Ascending aorta (tissue), 2 donors: ENCODE measurements at regions not wholly inside any gene's neighbourhood (a gene's known extent, or its start where the extent isn't known, plus 50 kb on each side); places are given as distances from the start of the nearest gene placed in this dataset.

Source experiments
- DNase-seq, 2 donors: peaks; one replicate each; pipeline ENCODE4 v3.0.0-alpha.2; 2019; ENCODE audit warnings: low spot score in 2 of 2
- H3K27ac ChIP-seq, 2 donors: fragments of 200-600 bp; sonication (generic); one replicate each; pipeline ENCODE4 v1.5.1; 2016 to 2017; ENCODE audit warnings: mild to moderate bottlenecking in 1 of 2
- H3K27me3 ChIP-seq: fragments of 200-600 bp; sonication (generic); one replicate; pipeline ENCODE4 v1.5.1; 2017
- H3K36me3 ChIP-seq, 2 donors: fragments of 200-600 bp; sonication (generic); one replicate each; pipeline ENCODE4 v1.5.1; 2016
- H3K4me1 ChIP-seq, 2 donors: fragments of 200-600 bp; sonication (generic); one replicate each; pipeline ENCODE4 v1.5.1; 2016 to 2017; ENCODE audit warnings: mild to moderate bottlenecking in 1 of 2
- H3K4me3 ChIP-seq, 2 donors: fragments of 200-600 bp; sonication (generic); one replicate each; pipeline ENCODE4 v1.5.1; 2016 to 2017; ENCODE audit warnings: mild to moderate bottlenecking in 1 of 2
- H3K9me3 ChIP-seq, 2 donors: fragments of 200-600 bp; sonication (generic); one replicate each; pipeline ENCODE4 v1.5.1; 2016
- CTCF ChIP-seq, 3 experiments: fragments of 200-600 bp in 2 of 3; fragments of 450-650 bp in 1 of 3; sonication (generic) in 2 of 3; IDR thresholded peaks; one replicate each; pipeline ENCODE4 v1.5.1; 2016 to 2019; ENCODE audit warnings: antibody characterized with exemption in 3 of 3, mild to moderate bottlenecking in 1 of 3, moderate library complexity in 1 of 3
- intact Hi-C: fragments of 100-400 bp; cut with DNase I; formaldehyde crosslinking; loops from one replicate; pipeline ENCODE4 v1.15.1; 2023

DNA sequence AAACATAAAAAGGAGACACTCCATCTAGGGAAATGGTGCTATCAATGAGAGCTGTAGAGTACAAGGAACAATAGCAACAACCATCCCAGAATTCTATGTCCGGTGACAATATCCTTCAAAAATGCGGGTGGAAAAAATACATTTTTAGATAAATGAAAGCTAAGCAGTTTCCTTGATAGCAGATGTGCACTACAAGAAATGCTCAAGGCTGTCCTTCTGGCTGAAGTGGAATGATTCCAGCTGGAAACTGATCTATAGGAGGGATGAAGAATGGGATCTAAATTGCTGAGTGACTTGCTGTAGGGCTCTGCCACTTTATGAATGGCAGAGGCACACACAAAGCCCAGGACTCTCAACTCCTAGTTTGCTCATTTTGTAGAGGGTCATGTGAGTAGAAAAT is 763.1 kb downstream of the C6orf118 start:
- intact Hi-C loops, result no loop called here
- TF ChIP-seq CTCF (IDR thresholded peaks at IDR 0.05), result no peak
- Histone ChIP-seq H3K9me3 (no peaks in the 10 kb centered on the region), H3K4me3 (no peak overlapping the region), H3K4me1 (no peaks in the 10 kb centered on the region), H3K27ac (no peak overlapping the region), H3K27me3 (no peaks in the 10 kb centered on the region), H3K36me3 (no peaks in the 10 kb centered on the region)
- DNase-seq, result no peak

DNA sequence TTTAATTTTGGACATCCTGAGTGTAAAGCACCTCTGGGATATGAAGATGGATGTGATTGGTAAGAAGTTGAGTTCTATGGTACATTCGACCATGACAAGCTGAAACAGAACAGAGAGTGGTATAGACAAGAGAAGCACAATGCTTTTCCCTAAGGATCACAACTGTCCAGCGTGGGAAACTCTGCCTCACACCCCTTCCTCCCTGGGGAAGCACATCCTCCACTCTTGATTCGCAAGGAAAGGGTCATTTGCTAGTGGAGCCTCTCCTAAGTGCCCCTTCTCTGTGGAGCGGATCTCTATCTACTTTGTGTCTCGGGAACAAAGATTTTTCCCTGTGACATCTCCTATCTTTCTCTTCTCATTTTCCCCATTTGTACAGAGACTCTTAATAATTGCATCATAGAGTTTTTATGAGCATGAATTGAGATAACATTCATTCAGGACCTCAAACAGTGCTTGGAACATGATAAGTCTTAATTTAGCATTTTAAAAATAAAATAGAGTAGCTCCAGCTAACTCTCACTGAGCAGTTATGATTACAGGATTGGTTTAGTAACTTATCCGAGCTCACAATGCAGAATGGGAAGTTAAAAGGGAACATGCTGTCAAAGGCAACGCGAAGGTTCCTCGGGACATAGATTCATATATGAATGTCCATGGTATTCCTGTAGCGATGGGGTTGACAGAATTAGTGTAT is 775.2 kb downstream of the C6orf118 start:
- intact Hi-C loops, result no loop called here
- Histone ChIP-seq H3K27me3 (no peaks in the 10 kb centered on the region), H3K36me3 (no peaks in the 10 kb centered on the region)

GRCh38 chr6:164533045-164533362 is 776.4 kb downstream of the C6orf118 start:
- no peak overlapping the region for H3K4me3 ChIP-seq
- H3K36me3 ChIP-seq, result no peaks in the 10 kb centered on the region
- no peak overlapping the region for H3K27ac ChIP-seq
- intact Hi-C loops, result no loop called here
- H3K9me3 ChIP-seq, result no peaks in the 10 kb centered on the region
- no peak for DNase-seq
- no peaks in the 10 kb centered on the region for H3K27me3 ChIP-seq
- TF ChIP-seq CTCF (IDR thresholded peaks at IDR 0.05), result no peak
- H3K4me1 ChIP-seq, result no peaks in the 10 kb centered on the region

More for the DNA sequence above, 775.2 kb downstream of the C6orf118 start:
- Histone ChIP-seq H3K9me3 (no peaks in the 10 kb centered on the region), H3K4me1 (no peaks in the 10 kb centered on the region), H3K27ac (no peak overlapping the region), H3K4me3 (no peak overlapping the region)
- no peak for TF ChIP-seq CTCF (IDR thresholded peaks at IDR 0.05)
- no peak for DNase-seq

DNA sequence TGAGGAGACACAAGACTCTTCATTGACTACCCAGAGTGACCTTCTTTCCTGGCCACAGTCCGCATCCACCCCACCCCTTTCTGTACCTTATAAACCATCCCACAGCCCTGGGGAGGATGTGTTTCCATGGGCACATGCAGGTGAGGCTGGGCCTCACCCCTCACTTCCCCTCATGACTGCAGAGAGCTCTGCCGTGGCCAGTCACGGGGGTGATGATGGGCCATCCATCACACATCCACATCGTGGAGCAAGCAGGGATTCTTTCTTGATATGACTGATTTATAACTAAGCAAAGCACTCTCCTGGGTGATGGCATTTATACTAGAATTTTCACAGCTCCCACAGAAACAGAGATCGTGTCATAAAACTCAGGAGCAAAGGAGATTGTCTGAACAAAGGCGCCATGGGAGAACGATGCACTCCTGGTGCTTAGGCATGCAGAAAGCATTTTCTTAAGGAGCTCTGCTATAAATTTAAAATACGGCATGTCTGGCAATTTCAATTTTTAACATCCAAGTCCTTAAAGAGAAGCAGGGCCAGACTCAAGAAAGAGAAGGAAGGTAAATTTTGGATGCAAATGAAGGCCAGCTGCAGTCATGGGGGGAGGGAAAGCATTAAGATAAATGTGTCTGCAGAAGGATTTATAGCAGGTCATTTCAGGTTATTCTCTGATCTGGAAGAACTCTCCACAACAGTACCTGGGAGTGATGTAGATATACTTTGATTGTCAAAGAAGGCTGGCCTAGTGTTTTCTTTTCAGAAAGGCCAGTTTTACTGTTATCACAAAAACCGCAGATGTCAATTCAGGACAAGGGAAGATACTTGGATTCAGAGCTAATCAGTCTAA is 777.0 kb downstream of the C6orf118 start:
- Histone ChIP-seq H3K27me3 (no peaks in the 10 kb centered on the region), H3K9me3 (no peaks in the 10 kb centered on the region), H3K4me1 (no peaks in the 10 kb centered on the region), H3K36me3 (no peaks in the 10 kb centered on the region), H3K4me3 (no peak overlapping the region), H3K27ac (no peak overlapping the region)
- no peak for TF ChIP-seq CTCF (IDR thresholded peaks at IDR 0.05)
- no peak for DNase-seq
- intact Hi-C loops, result no loop called here

GRCh38 chr6:164531736-164532135 is 777.7 kb downstream of the C6orf118 start:
- no peak overlapping the region for H3K4me3 ChIP-seq
- no peak for TF ChIP-seq CTCF (IDR thresholded peaks at IDR 0.05)
- no peaks in the 10 kb centered on the region for H3K36me3 ChIP-seq
- H3K27me3 ChIP-seq, result no peaks in the 10 kb centered on the region
- no peaks in the 10 kb centered on the region for H3K9me3 ChIP-seq
- no peaks in the 10 kb centered on the region for H3K4me1 ChIP-seq
- no peak for DNase-seq
- intact Hi-C loops, result no loop called here
- H3K27ac ChIP-seq, result no peak overlapping the region
